GM18498 (cell line): ENCODE measurements at regions not wholly inside any gene's neighbourhood (a gene's known extent, or its start where the extent isn't known, plus 50 kb on each side); places are given as distances from the start of the nearest gene placed in this dataset.

Experiments used
- ATAC-seq: cut with Tn5 transposase; IDR thresholded peaks from one replicate; pipeline ENCODE4 v1.9.1; 2021; ENCODE audit warnings: mild to moderate bottlenecking, moderate library complexity; ENCODE audit not compliant: unreplicated experiment

- no peak for ATAC-seq
These were observed 252.7 kb downstream of the BMP7 start for GRCh38 chr20:57013741-57014140.

- no peak for ATAC-seq
These were observed 246.1 kb downstream of the BMP7 start for GRCh38 chr20:57020364-57020763.

GRCh38 chr20:57022306-57022705, 244.1 kb downstream of the BMP7 start:
- no peak for ATAC-seq

GRCh38 chr20:57023007-57023406, 243.4 kb downstream of the BMP7 start:
- ATAC-seq: no peak

- ATAC-seq: no peak
These were observed 242.4 kb downstream of the BMP7 start for GRCh38 chr20:57023997-57024396.

- ATAC-seq: no peak
These were observed 241.6 kb downstream of the BMP7 start for GRCh38 chr20:57024849-57025248.

- no peak for ATAC-seq
These were observed 241.2 kb downstream of the BMP7 start for GRCh38 chr20:57025261-57025660.

- no peak for ATAC-seq
These were observed 240.7 kb downstream of the BMP7 start for GRCh38 chr20:57025666-57026224.

- no peak for ATAC-seq
These were observed 238.7 kb downstream of the BMP7 start for GRCh38 chr20:57027777-57028176.

GRCh38 chr20:57030611-57031600, 235.5 kb downstream of the BMP7 start:
- ATAC-seq: no peak

GRCh38 chr20:57031867-57032355, 234.5 kb downstream of the BMP7 start:
- no peak for ATAC-seq

GRCh38 chr20:57032847-57033246, 233.6 kb downstream of the BMP7 start:
- no peak for ATAC-seq

GRCh38 chr20:57034001-57034400, 232.4 kb downstream of the BMP7 start:
- no peak for ATAC-seq

- no peak for ATAC-seq
These were observed 228.8 kb downstream of the BMP7 start for GRCh38 chr20:57037689-57038088.

- ATAC-seq: no peak
These were observed 227.6 kb downstream of the BMP7 start for GRCh38 chr20:57038608-57039440.

GRCh38 chr20:57040466-57040865, 226.0 kb downstream of the BMP7 start:
- no peak for ATAC-seq

GRCh38 chr20:57040924-57041323, 225.5 kb downstream of the BMP7 start:
- no peak for ATAC-seq

- no peak for ATAC-seq
These were observed 223.3 kb downstream of the BMP7 start for GRCh38 chr20:57043091-57043490.

- no peak for ATAC-seq
These were observed 222.7 kb downstream of the BMP7 start for GRCh38 chr20:57043669-57044268.

GRCh38 chr20:57047281-57048026, 219.0 kb downstream of the BMP7 start:
- no peak for ATAC-seq
